ENCODE measurements at regions not wholly inside any gene's neighbourhood (a gene's known extent, or its start where the extent isn't known, plus 50 kb on each side); places are given as distances from the start of the nearest gene placed in this dataset.

GRCh38 chr11:11697796-11698195 is 76.0 kb upstream of the GALNT18 start:
- no peak for ATAC-seq
- TF ChIP-seq ZC3H10 (CRISPR knock-in tag; IDR thresholded peaks at IDR 0.05) (no peak), ISL1 (CRISPR knock-in tag; IDR thresholded peaks at IDR 0.05) (no peak), SNAI2 (CRISPR knock-in tag; IDR thresholded peaks at IDR 0.05) (no peak), CSRNP3 (CRISPR knock-in tag; IDR thresholded peaks at IDR 0.05) (no peak), ESRRG (CRISPR knock-in tag; IDR thresholded peaks at IDR 0.05) (no peak), TCF4 (CRISPR knock-in tag; IDR thresholded peaks at IDR 0.05; ENCODE audit: borderline replicate concordance) (no peak), PPARA (CRISPR knock-in tag; IDR thresholded peaks at IDR 0.05; ENCODE audit: borderline replicate concordance) (no peak), GLIS3 (CRISPR knock-in tag; IDR thresholded peaks at IDR 0.05) (no peak), CSDC2 (CRISPR knock-in tag; IDR thresholded peaks at IDR 0.05) (no peak), ZNF8 (CRISPR knock-in tag; IDR thresholded peaks at IDR 0.05) (no peak), ZNF70 (CRISPR knock-in tag; IDR thresholded peaks at IDR 0.05) (no peak), OSR1 (CRISPR knock-in tag; IDR thresholded peaks at IDR 0.05) (no peak), RARB (CRISPR knock-in tag; IDR thresholded peaks at IDR 0.05) (no peak), PATZ1 (CRISPR knock-in tag; IDR thresholded peaks at IDR 0.05; ENCODE audit: borderline replicate concordance) (no peak), ZFP30 (CRISPR knock-in tag; IDR thresholded peaks at IDR 0.05) (no peak), BACH2 (CRISPR knock-in tag; IDR thresholded peaks at IDR 0.05; ENCODE audit: borderline replicate concordance) (no peak), TOX (CRISPR knock-in tag; IDR thresholded peaks at IDR 0.05; ENCODE audit: borderline replicate concordance) (no peak)
- TF ChIP-seq, protein P1, sequence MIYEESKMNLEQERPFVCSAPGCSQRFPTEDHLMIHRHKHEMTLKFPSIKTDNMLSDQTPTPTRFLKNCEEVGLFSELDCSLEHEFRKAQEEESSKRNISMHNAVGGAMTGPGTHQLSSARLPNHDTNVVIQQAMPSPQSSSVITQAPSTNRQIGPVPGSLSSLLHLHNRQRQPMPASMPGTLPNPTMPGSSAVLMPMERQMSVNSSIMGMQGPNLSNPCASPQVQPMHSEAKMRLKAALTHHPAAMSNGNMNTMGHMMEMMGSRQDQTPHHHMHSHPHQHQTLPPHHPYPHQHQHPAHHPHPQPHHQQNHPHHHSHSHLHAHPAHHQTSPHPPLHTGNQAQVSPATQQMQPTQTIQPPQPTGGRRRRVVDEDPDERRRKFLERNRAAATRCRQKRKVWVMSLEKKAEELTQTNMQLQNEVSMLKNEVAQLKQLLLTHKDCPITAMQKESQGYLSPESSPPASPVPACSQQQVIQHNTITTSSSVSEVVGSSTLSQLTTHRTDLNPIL (CRISPR knock-in tag; IDR thresholded peaks at IDR 0.05; ENCODE audit: low read depth) = no peak

- TF ChIP-seq GLIS3 (CRISPR knock-in tag; IDR thresholded peaks at IDR 0.05) (no peak), POU6F1 (CRISPR knock-in tag; IDR thresholded peaks at IDR 0.05; ENCODE audit: borderline replicate concordance, low read depth) (no peak), ZNF70 (CRISPR knock-in tag; IDR thresholded peaks at IDR 0.05) (no peak), TSHZ2 (CRISPR knock-in tag; IDR thresholded peaks at IDR 0.05) (no peak), OSR1 (CRISPR knock-in tag; IDR thresholded peaks at IDR 0.05) (no peak), ZFP3 (CRISPR knock-in tag; IDR thresholded peaks at IDR 0.05) (no peak)
- ATAC-seq = no peak
Measured at GRCh38 chr11:11691296-11692151, 69.7 kb upstream of the GALNT18 start.

GRCh38 chr11:11681536-11681935 is 59.7 kb upstream of the GALNT18 start:
- no peak for ATAC-seq
- TF ChIP-seq PATZ1 (CRISPR knock-in tag; IDR thresholded peaks at IDR 0.05; ENCODE audit: borderline replicate concordance) = no peak
